Fibroblast of lung (primary cell): ENCODE measurements at regions not wholly inside any gene's neighbourhood (a gene's known extent, or its start where the extent isn't known, plus 50 kb on each side); places are given as distances from the start of the nearest gene placed in this dataset.

Source experiments
- DNase-seq, 2 donors: peaks; one replicate each; pipeline versions ENCODE4 v3.0.0 to v3.0.0-alpha.2; 2010; ENCODE audit warnings: low read depth in 2 of 2
- H2AFZ ChIP-seq: 2 replicates; pipeline ENCODE4 v1.5.1; 2012; ENCODE audit warnings: low read length, control low read depth, inconsistent platforms
- H3K27ac ChIP-seq: 2 replicates; pipeline ENCODE4 v1.5.1; 2011; ENCODE audit warnings: low read length, control low read depth; ENCODE audit not compliant: insufficient read depth
- H3K27me3 ChIP-seq: 2 replicates; pipeline ENCODE4 v1.5.1; 2011; ENCODE audit warnings: mild to moderate bottlenecking, low read length; ENCODE audit not compliant: control insufficient read depth, insufficient read depth
- H3K36me3 ChIP-seq: 2 replicates; pipeline ENCODE4 v1.5.1; 2011; ENCODE audit warnings: low read length; ENCODE audit not compliant: control insufficient read depth, insufficient read depth
- H3K4me1 ChIP-seq: 2 replicates; pipeline ENCODE4 v1.5.1; 2011; ENCODE audit warnings: low read length; ENCODE audit not compliant: control insufficient read depth, insufficient read depth; ENCODE audit errors: extremely low read depth
- H3K4me2 ChIP-seq: 2 replicates; pipeline ENCODE4 v1.5.1; 2011; ENCODE audit warnings: low read length, control low read depth; ENCODE audit not compliant: insufficient read depth; ENCODE audit errors: extremely low read depth
- H3K4me3 ChIP-seq, 4 experiments: fragments of 200-600 bp in 1 of 4; sonication (generic) in 1 of 4; replicated peaks in 1 of 4; 2 replicates each; pipeline ENCODE4 v1.5.1; 2011 to 2016; ENCODE audit warnings: low read length in 4 of 4, low read depth in 3 of 4, mild to moderate bottlenecking in 3 of 4, control low read depth in 2 of 4, inconsistent platforms in 1 of 4, mixed read lengths in 1 of 4; ENCODE audit not compliant: insufficient read depth in 1 of 4; ENCODE audit errors: control extremely low read depth in 1 of 4
- H3K79me2 ChIP-seq: 2 replicates; pipeline ENCODE4 v1.5.1; 2012; ENCODE audit warnings: mild to moderate bottlenecking, low read length, inconsistent platforms; ENCODE audit not compliant: control insufficient read depth, insufficient read depth
- H3K9ac ChIP-seq: 2 replicates; pipeline ENCODE4 v1.5.1; 2011; ENCODE audit warnings: mild to moderate bottlenecking, low read length, control low read depth; ENCODE audit not compliant: insufficient read depth
- H3K9me3 ChIP-seq: 2 replicates; pipeline ENCODE4 v1.5.1; 2012; ENCODE audit warnings: low read depth, low read length; ENCODE audit not compliant: control insufficient read depth, insufficient read depth
- H4K20me1 ChIP-seq: 2 replicates; pipeline ENCODE4 v1.5.1; 2011; ENCODE audit warnings: low read length; ENCODE audit not compliant: control insufficient read depth, insufficient read depth; ENCODE audit errors: extremely low read depth
- EZH2 ChIP-seq: IDR thresholded peaks from 2 replicates; pipeline ENCODE4 v1.5.1; 2012; ENCODE audit warnings: low read length, control low read depth, mild to moderate bottlenecking; ENCODE audit errors: missing control alignments
- TF ChIP-seq, protein P1 (sequence below), 2 donors: IDR thresholded peaks in 1 of 2; conservative IDR thresholded peaks in 1 of 2; 1 replicate in 1 of 2; 2 replicates in 1 of 2; pipeline ENCODE4 v1.5.1; 2011 to 2012; ENCODE audit warnings: low read length in 2 of 2, control low read depth in 1 of 2, inconsistent platforms in 1 of 2, low read depth in 1 of 2, mild to moderate bottlenecking in 1 of 2

GRCh38 chr5:124909734-124910133 is 163.3 kb upstream of the ZNF608 start:
- no peak overlapping the region for H3K4me2 ChIP-seq

GRCh38 chr5:124910354-124911016 is 164.0 kb upstream of the ZNF608 start:
- Histone ChIP-seq H3K4me2 (no peak overlapping the region), H2AFZ (no peak overlapping the region), H4K20me1 (no peaks in the 10 kb centered on the region), H3K27ac (no peak overlapping the region), H3K27me3 (no peaks in the 10 kb centered on the region), H3K36me3 (no peaks in the 10 kb centered on the region), H3K4me3 (no peak overlapping the region), H3K4me1 (peaks cover 5% of the 10 kb centered on the region), H3K79me2 (no peaks in the 10 kb centered on the region), H3K9me3 (no peaks in the 10 kb centered on the region), H3K9ac (no peak overlapping the region)
- DNase-seq: no peak
- TF ChIP-seq, protein P1, sequence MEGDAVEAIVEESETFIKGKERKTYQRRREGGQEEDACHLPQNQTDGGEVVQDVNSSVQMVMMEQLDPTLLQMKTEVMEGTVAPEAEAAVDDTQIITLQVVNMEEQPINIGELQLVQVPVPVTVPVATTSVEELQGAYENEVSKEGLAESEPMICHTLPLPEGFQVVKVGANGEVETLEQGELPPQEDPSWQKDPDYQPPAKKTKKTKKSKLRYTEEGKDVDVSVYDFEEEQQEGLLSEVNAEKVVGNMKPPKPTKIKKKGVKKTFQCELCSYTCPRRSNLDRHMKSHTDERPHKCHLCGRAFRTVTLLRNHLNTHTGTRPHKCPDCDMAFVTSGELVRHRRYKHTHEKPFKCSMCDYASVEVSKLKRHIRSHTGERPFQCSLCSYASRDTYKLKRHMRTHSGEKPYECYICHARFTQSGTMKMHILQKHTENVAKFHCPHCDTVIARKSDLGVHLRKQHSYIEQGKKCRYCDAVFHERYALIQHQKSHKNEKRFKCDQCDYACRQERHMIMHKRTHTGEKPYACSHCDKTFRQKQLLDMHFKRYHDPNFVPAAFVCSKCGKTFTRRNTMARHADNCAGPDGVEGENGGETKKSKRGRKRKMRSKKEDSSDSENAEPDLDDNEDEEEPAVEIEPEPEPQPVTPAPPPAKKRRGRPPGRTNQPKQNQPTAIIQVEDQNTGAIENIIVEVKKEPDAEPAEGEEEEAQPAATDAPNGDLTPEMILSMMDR (conservative IDR thresholded peaks at IDR 0.05 in 1 of 2, IDR thresholded peaks at IDR 0.05 in 1 of 2; ENCODE audit: low read depth in 1 of 2, low read length in 2 of 2): no peak
- TF ChIP-seq EZH2: no peak

More at GRCh38 chr5:124909734-124910133, 163.3 kb upstream of the ZNF608 start:
- no peak overlapping the region for H2AFZ ChIP-seq
- no peak overlapping the region for H3K27ac ChIP-seq
- no peaks in the 10 kb centered on the region for H3K36me3 ChIP-seq
- peaks cover 5% of the 10 kb centered on the region for H3K4me1 ChIP-seq
- H3K9me3 ChIP-seq: no peaks in the 10 kb centered on the region
- TF ChIP-seq EZH2: no peak
- TF ChIP-seq, protein P1 (conservative IDR thresholded peaks at IDR 0.05 in 1 of 2, IDR thresholded peaks at IDR 0.05 in 1 of 2; ENCODE audit: low read depth in 1 of 2, low read length in 2 of 2): no peak
- H3K9ac ChIP-seq: no peak overlapping the region
- no peaks in the 10 kb centered on the region for H3K27me3 ChIP-seq
- no peak overlapping the region for H3K4me3 ChIP-seq
- DNase-seq: no peak
- no peaks in the 10 kb centered on the region for H3K79me2 ChIP-seq
- H4K20me1 ChIP-seq: no peaks in the 10 kb centered on the region

- no peak overlapping the region for H2AFZ ChIP-seq
- H3K9ac ChIP-seq: no peak overlapping the region
- no peaks in the 10 kb centered on the region for H3K27me3 ChIP-seq
- H3K36me3 ChIP-seq: no peaks in the 10 kb centered on the region
- no peaks in the 10 kb centered on the region for H3K4me1 ChIP-seq
- H3K4me2 ChIP-seq: no peak overlapping the region
- no peaks in the 10 kb centered on the region for H3K79me2 ChIP-seq
- no peak overlapping the region for H3K27ac ChIP-seq
- no peaks in the 10 kb centered on the region for H4K20me1 ChIP-seq
- DNase-seq: no peak
- no peaks in the 10 kb centered on the region for H3K9me3 ChIP-seq
- TF ChIP-seq, protein P1 (conservative IDR thresholded peaks at IDR 0.05 in 1 of 2, IDR thresholded peaks at IDR 0.05 in 1 of 2; ENCODE audit: low read depth in 1 of 2, low read length in 2 of 2): no peak
- TF ChIP-seq EZH2: no peak
- no peak overlapping the region for H3K4me3 ChIP-seq
Observed at GRCh38 chr5:124912638-124913328, 166.3 kb upstream of the ZNF608 start.
